HG02571 (cell line): ENCODE measurements at regions not wholly inside any gene's neighbourhood (a gene's known extent, or its start where the extent isn't known, plus 50 kb on each side); places are given as distances from the start of the nearest gene placed in this dataset.
"Not testable (repeated sequence)": the region's sequence is repeated elsewhere in the genome, so short reads cannot be mapped to it uniquely, and the experiment has no call there.

Experiments
- ATAC-seq: cut with Tn5 transposase; IDR thresholded peaks from one replicate; pipeline ENCODE4 v1.9.1; 2021; ENCODE audit warnings: mild to moderate bottlenecking, moderate library complexity; ENCODE audit not compliant: unreplicated experiment

- no peak for ATAC-seq
Observed at GRCh38 chr5:148740966-148741742, 85.3 kb upstream of the ADRB2 start.

- ATAC-seq: not testable (repeated sequence)
Observed at GRCh38 chr5:148741766-148742165, 84.6 kb upstream of the ADRB2 start.

GRCh38 chr5:148744380-148744779 is 82.0 kb upstream of the ADRB2 start:
- not testable (repeated sequence) for ATAC-seq

- ATAC-seq: peak; percentile 71
Observed at GRCh38 chr5:148746826-148747535, 79.4 kb upstream of the ADRB2 start.

- no peak for ATAC-seq
Observed at GRCh38 chr5:148747536-148747906, 78.9 kb upstream of the ADRB2 start.

GRCh38 chr5:148748702-148749392 is 77.6 kb upstream of the ADRB2 start:
- ATAC-seq: no peak

- no peak for ATAC-seq
Observed at GRCh38 chr5:148750614-148751013, 75.8 kb upstream of the ADRB2 start.

- ATAC-seq: no peak
Observed at GRCh38 chr5:148751025-148751424, 75.4 kb upstream of the ADRB2 start.

- ATAC-seq: not testable (repeated sequence)
Observed at GRCh38 chr5:148752375-148752774, 74.0 kb upstream of the ADRB2 start.

- no peak for ATAC-seq
Observed at GRCh38 chr5:148759101-148759500, 67.3 kb upstream of the ADRB2 start.

- peak; percentile 100 for ATAC-seq
Observed at GRCh38 chr5:148760945-148761638, 65.3 kb upstream of the ADRB2 start.

GRCh38 chr5:148763996-148764395 is 62.4 kb upstream of the ADRB2 start:
- ATAC-seq: no peak

- no peak for ATAC-seq
Observed at GRCh38 chr5:148765061-148765460, 61.4 kb upstream of the ADRB2 start.

- ATAC-seq: no peak
Observed at GRCh38 chr5:148768806-148769415, 57.5 kb upstream of the ADRB2 start.

- no peak for ATAC-seq
Observed at GRCh38 chr5:148769941-148770340, 56.5 kb upstream of the ADRB2 start.

GRCh38 chr5:148774313-148774712 is 52.1 kb upstream of the ADRB2 start:
- ATAC-seq: no peak

GRCh38 chr5:148776261-148776660 is 50.1 kb upstream of the ADRB2 start:
- ATAC-seq: no peak
